ENCODE measurements at regions not wholly inside any gene's neighbourhood (a gene's known extent, or its start where the extent isn't known, plus 50 kb on each side); places are given as distances from the start of the nearest gene placed in this dataset.
A peak's percentile ranks its signal among the peaks of the same experiment; 100 is the strongest.

DNA sequence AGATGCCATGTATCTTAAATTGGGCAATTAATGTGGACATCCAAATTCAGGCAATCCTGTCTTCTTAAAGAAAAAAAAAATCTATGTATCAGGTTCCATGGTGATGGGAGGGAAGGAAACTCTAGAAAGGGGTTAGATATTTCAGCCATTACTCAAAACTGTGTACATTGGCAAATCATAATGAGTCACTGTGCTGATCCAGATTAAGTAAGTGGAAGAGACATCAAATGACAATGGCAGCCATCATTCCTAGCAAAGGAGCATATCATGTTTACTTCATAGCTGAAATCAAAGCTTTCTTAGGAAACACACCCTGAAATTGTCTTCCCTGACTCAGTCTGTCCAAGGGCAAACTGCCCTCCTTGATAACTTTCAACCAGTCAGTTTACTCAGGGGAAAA, 713.3 kb upstream of the GBE1 start:
- no peaks in the 10 kb centered on the region for H3K27me3 ChIP-seq

DNA sequence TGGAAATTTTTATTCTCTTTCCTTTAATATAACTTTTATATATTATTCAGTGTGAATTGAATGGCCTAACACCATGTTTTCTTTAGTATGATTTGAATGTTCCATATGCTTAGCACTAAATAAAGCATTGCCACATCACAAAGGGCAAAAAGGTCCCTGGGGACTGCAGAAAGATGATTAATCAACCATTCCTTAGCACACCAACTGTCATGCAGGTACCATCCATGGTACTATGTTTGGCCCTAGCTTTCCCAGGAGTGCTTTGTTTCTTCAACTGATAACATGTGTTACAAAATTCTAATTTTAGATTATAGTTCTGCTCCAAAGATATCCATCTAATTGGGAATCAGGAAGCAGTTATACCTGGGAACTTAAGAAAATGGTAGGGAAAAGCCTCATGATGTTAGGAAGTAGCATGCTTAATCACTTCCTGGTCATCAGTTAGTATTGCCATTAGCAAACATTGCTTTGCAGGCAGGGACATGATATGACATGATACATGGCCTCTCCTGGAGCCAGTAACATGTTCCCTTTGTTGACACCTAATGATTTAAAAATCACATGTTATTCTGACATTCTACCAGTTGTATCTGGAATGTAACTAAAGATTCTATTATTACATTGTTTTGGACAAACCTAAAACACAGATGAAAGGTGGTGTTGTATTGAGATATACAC, 712.6 kb upstream of the GBE1 start:
- H3K9me3 ChIP-seq = no peaks in the 10 kb centered on the region
- no peak for TF ChIP-seq POLR2A (IDR thresholded peaks at IDR 0.05)
- TF ChIP-seq, protein P1, sequence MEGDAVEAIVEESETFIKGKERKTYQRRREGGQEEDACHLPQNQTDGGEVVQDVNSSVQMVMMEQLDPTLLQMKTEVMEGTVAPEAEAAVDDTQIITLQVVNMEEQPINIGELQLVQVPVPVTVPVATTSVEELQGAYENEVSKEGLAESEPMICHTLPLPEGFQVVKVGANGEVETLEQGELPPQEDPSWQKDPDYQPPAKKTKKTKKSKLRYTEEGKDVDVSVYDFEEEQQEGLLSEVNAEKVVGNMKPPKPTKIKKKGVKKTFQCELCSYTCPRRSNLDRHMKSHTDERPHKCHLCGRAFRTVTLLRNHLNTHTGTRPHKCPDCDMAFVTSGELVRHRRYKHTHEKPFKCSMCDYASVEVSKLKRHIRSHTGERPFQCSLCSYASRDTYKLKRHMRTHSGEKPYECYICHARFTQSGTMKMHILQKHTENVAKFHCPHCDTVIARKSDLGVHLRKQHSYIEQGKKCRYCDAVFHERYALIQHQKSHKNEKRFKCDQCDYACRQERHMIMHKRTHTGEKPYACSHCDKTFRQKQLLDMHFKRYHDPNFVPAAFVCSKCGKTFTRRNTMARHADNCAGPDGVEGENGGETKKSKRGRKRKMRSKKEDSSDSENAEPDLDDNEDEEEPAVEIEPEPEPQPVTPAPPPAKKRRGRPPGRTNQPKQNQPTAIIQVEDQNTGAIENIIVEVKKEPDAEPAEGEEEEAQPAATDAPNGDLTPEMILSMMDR (IDR thresholded peaks at IDR 0.05) = no peak
- no peaks in the 10 kb centered on the region for H3K36me3 ChIP-seq
- no peaks in the 10 kb centered on the region for H3K27me3 ChIP-seq
- intact Hi-C loops (cut with DNase I) = no loop called here
- DNase-seq = no peak
- no peak overlapping the region for H3K27ac ChIP-seq
- no peak overlapping the region for H3K4me3 ChIP-seq
- no peaks in the 10 kb centered on the region for H3K4me1 ChIP-seq

More for the DNA sequence above, 713.3 kb upstream of the GBE1 start:
- no peaks in the 10 kb centered on the region for H3K4me1 ChIP-seq
- H3K27ac ChIP-seq = no peak overlapping the region
- intact Hi-C loops (cut with DNase I) = no loop called here
- no peak for DNase-seq
- no peaks in the 10 kb centered on the region for H3K9me3 ChIP-seq
- no peak overlapping the region for H3K4me3 ChIP-seq
- no peaks in the 10 kb centered on the region for H3K36me3 ChIP-seq
- TF ChIP-seq, protein P1 (IDR thresholded peaks at IDR 0.05) = no peak
- TF ChIP-seq POLR2A (IDR thresholded peaks at IDR 0.05) = no peak

DNA sequence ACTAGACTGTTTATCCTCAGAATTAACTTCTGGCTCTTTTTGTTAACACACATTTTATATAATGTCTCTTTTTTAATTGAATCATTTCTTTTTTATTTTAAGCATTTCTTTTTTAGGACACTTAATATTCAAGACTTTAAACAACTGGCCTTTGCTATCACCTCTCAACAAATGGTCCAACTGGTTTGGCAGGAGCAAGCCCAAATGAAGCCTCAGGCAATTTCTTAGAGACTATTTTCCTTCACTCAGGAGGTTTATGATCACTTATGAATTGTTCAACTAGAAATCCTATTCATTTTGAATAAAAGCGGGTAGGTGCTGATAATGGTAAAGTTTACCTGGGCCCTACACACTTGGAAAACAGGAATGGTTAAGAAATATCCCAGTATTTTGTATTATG, 705.6 kb upstream of the GBE1 start:
- H3K27me3 ChIP-seq = no peaks in the 10 kb centered on the region
- no peaks in the 10 kb centered on the region for H3K36me3 ChIP-seq
- H3K4me1 ChIP-seq = peaks cover 0 to 4% (median 0%) of the 10 kb centered on the region in 3 donors
- no peak for TF ChIP-seq POLR2A (IDR thresholded peaks at IDR 0.05)
- TF ChIP-seq, protein P1 (IDR thresholded peaks at IDR 0.05) = no peak
- H3K9me3 ChIP-seq = no peaks in the 10 kb centered on the region
- DNase-seq = no peak
- 64 to 77% methylated on average over 1 of the region's 1 CpG for WGBS, 2 donors
- intact Hi-C loops (cut with DNase I) = no loop called here
- H3K4me3 ChIP-seq = no peak overlapping the region
- no peak overlapping the region for H3K27ac ChIP-seq

DNA sequence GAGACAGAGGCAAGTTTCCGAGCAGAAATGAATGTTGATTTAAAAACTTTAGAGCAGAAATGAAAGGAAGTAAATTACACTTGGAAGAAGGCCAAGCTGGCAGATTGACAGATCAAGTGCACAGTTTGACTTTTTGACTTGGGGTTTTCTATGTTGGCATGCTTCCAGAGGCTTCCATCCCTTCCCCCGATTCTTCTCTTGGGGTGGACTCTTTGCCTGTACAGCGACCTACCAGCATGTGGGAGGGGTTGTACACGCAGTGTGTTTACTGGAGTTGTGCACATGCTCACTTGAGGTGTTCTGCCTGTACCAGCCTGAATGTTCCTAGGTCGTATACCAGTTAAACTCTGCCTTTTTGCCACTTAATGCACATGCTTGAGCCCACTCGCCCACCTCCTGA, 701.5 kb upstream of the GBE1 start:
- TF ChIP-seq, protein P1 (IDR thresholded peaks at IDR 0.05) = no peak
- no peak for TF ChIP-seq POLR2A (IDR thresholded peaks at IDR 0.05)
- no peaks in the 10 kb centered on the region for H3K36me3 ChIP-seq
- H3K9me3 ChIP-seq = no peaks in the 10 kb centered on the region
- H3K4me3 ChIP-seq = peak overlapping the region in 1 of 4 donors; percentile 15
- no peak for DNase-seq
- 30 to 32% methylated on average over 6 of the region's 6 CpGs for WGBS, 2 donors
- intact Hi-C loops (cut with DNase I) = no loop called here
- no peaks in the 10 kb centered on the region for H3K27me3 ChIP-seq
- H3K4me1 ChIP-seq = peaks cover 0 to 4% (median 0%) of the 10 kb centered on the region in 3 donors
- H3K27ac ChIP-seq = no peak overlapping the region

DNA sequence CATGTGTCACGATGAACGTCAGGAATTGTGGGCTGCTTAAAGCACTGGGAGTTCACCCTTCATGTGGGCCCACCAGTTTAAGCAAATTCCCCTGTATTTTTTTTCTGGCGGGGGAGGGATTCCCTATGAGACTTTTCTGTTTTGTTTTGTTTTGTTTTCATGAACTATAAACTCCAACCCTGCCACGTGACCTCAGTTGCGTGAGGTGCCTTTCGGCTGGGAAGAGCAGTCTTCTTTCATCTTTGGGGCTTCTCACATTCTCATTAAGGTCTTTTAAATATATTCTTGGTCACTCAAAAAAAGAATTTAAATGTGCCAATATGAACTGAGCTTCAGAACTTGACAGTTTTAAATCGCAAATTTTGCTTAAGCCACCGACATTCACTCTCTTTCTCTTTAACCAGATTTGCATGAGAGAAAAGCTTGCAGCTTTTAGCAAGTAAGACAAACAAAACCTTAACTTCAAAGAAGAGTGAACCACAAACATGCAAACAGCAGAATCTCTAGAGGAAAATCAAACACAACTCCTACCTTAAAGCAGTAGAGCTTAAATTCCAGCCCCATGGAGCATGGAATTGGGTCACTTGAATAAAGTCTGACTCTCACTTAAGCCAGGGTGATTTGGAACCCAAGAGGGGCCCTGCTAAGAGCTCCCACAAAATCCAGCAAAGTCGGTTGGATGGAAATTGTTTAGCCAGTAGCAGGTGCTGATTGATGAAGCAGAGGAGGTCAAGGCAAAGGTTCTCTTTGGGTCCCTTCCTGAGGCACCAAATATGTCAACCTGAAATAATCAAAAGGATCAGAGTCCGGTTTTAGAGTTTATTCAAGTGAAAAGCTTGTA, 699.8 kb upstream of the GBE1 start:
- intact Hi-C loops (cut with DNase I) = no loop called here
- no peak for DNase-seq
- no peaks in the 10 kb centered on the region for H3K27me3 ChIP-seq

More for the DNA sequence above, 699.8 kb upstream of the GBE1 start:
- Histone ChIP-seq H3K27ac (no peak overlapping the region), H3K9me3 (no peaks in the 10 kb centered on the region), H3K36me3 (no peaks in the 10 kb centered on the region), H3K4me3 (no peak overlapping the region), H3K4me1 (peaks cover 0 to 4% (median 0%) of the 10 kb centered on the region in 3 donors)
- no peak for TF ChIP-seq POLR2A (IDR thresholded peaks at IDR 0.05)
- TF ChIP-seq, protein P1 (IDR thresholded peaks at IDR 0.05) = no peak
- WGBS, 2 donors = 64 to 75% methylated on average over 10 of the region's 10 CpGs
